Uterus (tissue), 3 donors: ENCODE measurements at regions not wholly inside any gene's neighbourhood (a gene's known extent, or its start where the extent isn't known, plus 50 kb on each side); places are given as distances from the start of the nearest gene placed in this dataset.

ENCODE experiments used
- DNase-seq, 2 donors: peaks; one replicate each; pipeline ENCODE4 v3.0.0-alpha.2; 2019 to 2020
- H3K27ac ChIP-seq, 2 donors: fragments of 200-600 bp; sonication (generic); 1 replicate in 1 of 2; 2 replicates in 1 of 2; pipeline ENCODE4 v1.5.1; 2016 to 2018
- H3K27me3 ChIP-seq, 2 donors: fragments of 200-600 bp; sonication (generic); one replicate each; pipeline ENCODE4 v1.5.1; 2018 to 2019; ENCODE audit warnings: control low read depth in 1 of 2
- H3K36me3 ChIP-seq, 2 donors: fragments of 200-600 bp; sonication (generic); one replicate each; pipeline ENCODE4 v1.5.1; 2019; ENCODE audit warnings: control low read depth in 1 of 2
- H3K4me1 ChIP-seq, 2 donors: fragments of 200-600 bp; sonication (generic); one replicate each; pipeline ENCODE4 v1.5.1; 2018 to 2019; ENCODE audit warnings: control low read depth in 1 of 2
- H3K4me3 ChIP-seq, 2 donors: fragments of 200-600 bp; sonication (generic); 1 replicate in 1 of 2; 2 replicates in 1 of 2; pipeline ENCODE4 v1.5.1; 2018 to 2019; ENCODE audit warnings: mild to moderate bottlenecking in 1 of 2
- H3K9me3 ChIP-seq, 2 donors: fragments of 200-600 bp; sonication (generic); one replicate each; pipeline ENCODE4 v1.5.1; 2019; ENCODE audit warnings: control low read depth in 1 of 2
- CTCF ChIP-seq, 4 experiments: fragments of 200-600 bp in 2 of 4; fragments of 450-650 bp in 2 of 4; sonication (generic) in 2 of 4; IDR thresholded peaks; one replicate each; pipeline ENCODE4 v1.5.1; 2016 to 2019; ENCODE audit warnings: antibody characterized with exemption in 4 of 4, mild to moderate bottlenecking in 2 of 4, moderate library complexity in 1 of 4
- POLR2A ChIP-seq, 2 donors: fragments of 450-650 bp; IDR thresholded peaks; one replicate each; pipeline ENCODE4 v1.6.1; 2016; ENCODE audit warnings: antibody characterized with exemption in 2 of 2, mild to moderate bottlenecking in 1 of 2, moderate library complexity in 1 of 2
- intact Hi-C: fragments of 100-400 bp; cut with DNase I; formaldehyde crosslinking; loops from one replicate; pipeline ENCODE4 v1.15.1; 2023; ENCODE audit warnings: low total_unique reads
- donor health status: DM: yes; HTN: yes; CAD: no.

- no peaks in the 10 kb centered on the region for H3K9me3 ChIP-seq
- DNase-seq: no peak
- H3K4me3 ChIP-seq: no peak overlapping the region
- TF ChIP-seq POLR2A (IDR thresholded peaks at IDR 0.05): no peak
- no peak for TF ChIP-seq CTCF (IDR thresholded peaks at IDR 0.05)
- intact Hi-C loops: no loop called here
- no peak overlapping the region for H3K27ac ChIP-seq
- no peaks in the 10 kb centered on the region for H3K27me3 ChIP-seq
- no peaks in the 10 kb centered on the region for H3K36me3 ChIP-seq
- H3K4me1 ChIP-seq: no peaks in the 10 kb centered on the region
These were observed 118.7 kb downstream of the RPAP3 start for GRCh38 chr12:47586952-47587669.

- no peaks in the 10 kb centered on the region for H3K4me1 ChIP-seq
- no peak overlapping the region for H3K4me3 ChIP-seq
- H3K27ac ChIP-seq: no peak overlapping the region
These were observed 120.3 kb downstream of the RPAP3 start for GRCh38 chr12:47585507-47585906.

GRCh38 chr12:47578836-47579235 lies 127.0 kb downstream of the RPAP3 start:
- Histone ChIP-seq H3K4me1 (no peaks in the 10 kb centered on the region), H3K4me3 (no peak overlapping the region), H3K27me3 (no peaks in the 10 kb centered on the region), H3K9me3 (no peaks in the 10 kb centered on the region), H3K27ac (no peak overlapping the region), H3K36me3 (no peaks in the 10 kb centered on the region)
- TF ChIP-seq CTCF (IDR thresholded peaks at IDR 0.05) (no peak), POLR2A (IDR thresholded peaks at IDR 0.05) (no peak)
- intact Hi-C loops: no loop called here
- DNase-seq: no peak

More at GRCh38 chr12:47585507-47585906, 120.3 kb downstream of the RPAP3 start:
- no peak for TF ChIP-seq CTCF (IDR thresholded peaks at IDR 0.05)
- no peak for TF ChIP-seq POLR2A (IDR thresholded peaks at IDR 0.05)
- no peaks in the 10 kb centered on the region for H3K27me3 ChIP-seq
- no peak for DNase-seq
- H3K9me3 ChIP-seq: no peaks in the 10 kb centered on the region
- no peaks in the 10 kb centered on the region for H3K36me3 ChIP-seq
- intact Hi-C loops: no loop called here

- H3K27me3 ChIP-seq: no peaks in the 10 kb centered on the region
- intact Hi-C loops: no loop called here
- H3K27ac ChIP-seq: no peak overlapping the region
- H3K4me1 ChIP-seq: no peaks in the 10 kb centered on the region
- TF ChIP-seq POLR2A (IDR thresholded peaks at IDR 0.05) (no peak), CTCF (IDR thresholded peaks at IDR 0.05) (no peak)
- H3K9me3 ChIP-seq: no peaks in the 10 kb centered on the region
- no peaks in the 10 kb centered on the region for H3K36me3 ChIP-seq
- no peak for DNase-seq
- no peak overlapping the region for H3K4me3 ChIP-seq
These were observed 128.4 kb downstream of the RPAP3 start for GRCh38 chr12:47577206-47577989.

- H3K36me3 ChIP-seq: no peaks in the 10 kb centered on the region
- no peaks in the 10 kb centered on the region for H3K27me3 ChIP-seq
- no peaks in the 10 kb centered on the region for H3K4me1 ChIP-seq
- DNase-seq: no peak
- no peak overlapping the region for H3K27ac ChIP-seq
- no peak for TF ChIP-seq POLR2A (IDR thresholded peaks at IDR 0.05)
- no peak for TF ChIP-seq CTCF (IDR thresholded peaks at IDR 0.05)
- no peak overlapping the region for H3K4me3 ChIP-seq
- no peaks in the 10 kb centered on the region for H3K9me3 ChIP-seq
- intact Hi-C loops: no loop called here
These were observed 129.4 kb downstream of the RPAP3 start for GRCh38 chr12:47576289-47576945.
